ENCODE measurements at regions not wholly inside any gene's neighbourhood (a gene's known extent, or its start where the extent isn't known, plus 50 kb on each side); places are given as distances from the start of the nearest gene placed in this dataset.

DNA sequence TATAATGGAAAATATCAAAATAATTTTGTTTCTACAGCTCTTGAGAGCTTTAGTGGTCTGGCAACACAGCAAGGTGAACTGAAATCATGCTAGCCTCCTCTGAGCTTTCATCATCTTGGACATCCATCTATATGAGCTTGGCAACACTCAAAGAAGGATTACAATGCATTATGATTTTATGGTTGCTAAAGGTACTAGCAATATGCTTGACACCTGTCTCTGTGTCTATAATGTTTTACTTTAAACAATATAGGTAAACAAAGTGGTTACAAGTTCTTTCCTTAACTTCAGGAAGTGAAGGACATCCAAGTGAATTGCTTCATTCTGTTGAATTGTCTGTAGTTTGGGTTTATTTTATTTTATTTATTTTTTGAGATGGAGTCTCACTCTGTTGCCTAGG, 203.7 kb upstream of the RRP15 start (continued):
- TF ChIP-seq, protein P1, sequence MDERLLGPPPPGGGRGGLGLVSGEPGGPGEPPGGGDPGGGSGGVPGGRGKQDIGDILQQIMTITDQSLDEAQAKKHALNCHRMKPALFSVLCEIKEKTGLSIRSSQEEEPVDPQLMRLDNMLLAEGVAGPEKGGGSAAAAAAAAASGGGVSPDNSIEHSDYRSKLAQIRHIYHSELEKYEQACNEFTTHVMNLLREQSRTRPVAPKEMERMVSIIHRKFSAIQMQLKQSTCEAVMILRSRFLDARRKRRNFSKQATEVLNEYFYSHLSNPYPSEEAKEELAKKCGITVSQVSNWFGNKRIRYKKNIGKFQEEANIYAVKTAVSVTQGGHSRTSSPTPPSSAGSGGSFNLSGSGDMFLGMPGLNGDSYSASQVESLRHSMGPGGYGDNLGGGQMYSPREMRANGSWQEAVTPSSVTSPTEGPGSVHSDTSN (CRISPR knock-in tag; IDR thresholded peaks at IDR 0.05; ENCODE audit: low read depth) = no peak
- TF ChIP-seq, protein P1 (tag; conservative IDR thresholded peaks at IDR 0.05; ENCODE audit: low read depth) = no peak
- TF ChIP-seq ZNF24 (IDR thresholded peaks at IDR 0.05) (no peak), ARHGAP35 (IDR thresholded peaks at IDR 0.05; ENCODE audit: partially characterized antibody) (no peak)

DNA sequence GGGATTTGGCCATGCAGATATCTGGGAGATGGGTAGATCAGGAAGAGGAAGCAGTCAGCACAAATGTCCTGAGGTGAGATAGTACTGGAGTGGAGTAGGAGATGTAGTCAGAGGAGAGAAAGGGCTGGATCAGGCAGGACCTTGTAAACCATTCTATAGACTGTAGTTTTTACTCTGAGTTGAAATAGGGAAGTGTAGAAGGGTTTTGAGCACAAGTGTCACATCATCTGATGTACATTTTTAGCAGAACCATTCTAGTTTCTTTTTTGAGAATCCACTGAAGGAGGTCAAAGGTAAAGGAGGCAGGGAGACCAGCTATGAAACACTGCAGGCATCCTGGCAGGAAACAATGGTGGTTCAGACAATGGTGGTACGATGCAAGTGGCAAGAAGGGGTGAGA, 194.6 kb upstream of the RRP15 start:
- in situ Hi-C loops (cut with MboI) = no loop called here
- WGBS (ENCODE audit: insufficient coverage, low coverage, missing lambda C conversion rate) = 4% methylated on average over 1 of the region's 1 CpG
- ChIA-PET CTCF (ENCODE audit: low intra/inter-chr PET ratio) (no interaction called here), POLR2A (no interaction called here)
- H2AFZ ChIP-seq (ENCODE audit: low read depth, low read length) = no peak overlapping the region
- no peaks in the 10 kb centered on the region for H3K79me2 ChIP-seq (ENCODE audit: control insufficient read depth, insufficient read depth, low read length)
- FAIRE-seq (no peak), ATAC-seq (no peak), DNase-seq (ENCODE audit: extremely low read depth in 1 of 4, low spot score in 3 of 4) (no peak)
- H3K36me3 ChIP-seq (ENCODE audit: control insufficient read depth, insufficient read depth, low read length) = no peaks in the 10 kb centered on the region
- no peaks in the 10 kb centered on the region for H4K20me1 ChIP-seq (replicated peaks; ENCODE audit: control insufficient read depth, insufficient read depth, low read length)
- BruUV-seq (replicated peaks) = no TSS peak
- H3K9me3 ChIP-seq (replicated peaks; ENCODE audit: control insufficient read depth, insufficient read depth, low read depth, low read length) = 0 out of 2 replicates have a peak, but pooled peaks cover 3% of the 10 kb centered on the region
- no peaks in the 10 kb centered on the region for H3K27me3 ChIP-seq (ENCODE audit: control insufficient read depth in 2 of 2, insufficient read depth in 2 of 2, low read length in 2 of 2)
- H3K9ac ChIP-seq (ENCODE audit: insufficient read depth in 1 of 2, low read depth in 2 of 2, low read length in 2 of 2) = no peak overlapping the region
- no peaks in the 10 kb centered on the region for H3K9me1 ChIP-seq (ENCODE audit: control insufficient read depth, insufficient read depth, low read length)
- no peak overlapping the region for H3K4me2 ChIP-seq (ENCODE audit: insufficient read depth, low read length)
- no peak overlapping the region for H3K27ac ChIP-seq (ENCODE audit: extremely low read depth, low read depth, low read length)
- no peak overlapping the region for H3K4me3 ChIP-seq
- H3K4me1 ChIP-seq (replicated peaks in 1 of 2; ENCODE audit: control insufficient read depth in 2 of 2, insufficient read depth in 2 of 2, low read length in 2 of 2) = no peaks in the 10 kb centered on the region
- no peak for TF ChIP-seq CHCHD3 (CRISPR knock-in tag; IDR thresholded peaks at IDR 0.05)
- no peak for TF ChIP-seq MEF2D (tag; conservative IDR thresholded peaks at IDR 0.05; ENCODE audit: low read depth)
- TF ChIP-seq ZSCAN32 (CRISPR knock-in tag; IDR thresholded peaks at IDR 0.05) = no peak
- TF ChIP-seq, protein P2, sequence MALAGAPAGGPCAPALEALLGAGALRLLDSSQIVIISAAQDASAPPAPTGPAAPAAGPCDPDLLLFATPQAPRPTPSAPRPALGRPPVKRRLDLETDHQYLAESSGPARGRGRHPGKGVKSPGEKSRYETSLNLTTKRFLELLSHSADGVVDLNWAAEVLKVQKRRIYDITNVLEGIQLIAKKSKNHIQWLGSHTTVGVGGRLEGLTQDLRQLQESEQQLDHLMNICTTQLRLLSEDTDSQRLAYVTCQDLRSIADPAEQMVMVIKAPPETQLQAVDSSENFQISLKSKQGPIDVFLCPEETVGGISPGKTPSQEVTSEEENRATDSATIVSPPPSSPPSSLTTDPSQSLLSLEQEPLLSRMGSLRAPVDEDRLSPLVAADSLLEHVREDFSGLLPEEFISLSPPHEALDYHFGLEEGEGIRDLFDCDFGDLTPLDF (CRISPR knock-in tag; IDR thresholded peaks at IDR 0.05) = no peak
- no peak for TF ChIP-seq ZNF134 (CRISPR knock-in tag; conservative IDR thresholded peaks at IDR 0.05)
- no peak for TF ChIP-seq ZNF212 (CRISPR knock-in tag; IDR thresholded peaks at IDR 0.05)
- TF ChIP-seq ARID2 (IDR thresholded peaks at IDR 0.05) = no peak
- TF ChIP-seq TRIM24 (IDR thresholded peaks at IDR 0.05) = no peak
- TF ChIP-seq TCF7L2 (IDR thresholded peaks at IDR 0.05; ENCODE audit: low read depth, low read length) = no peak
- no peak for TF ChIP-seq KAT7 (CRISPR knock-in tag; IDR thresholded peaks at IDR 0.05; ENCODE audit: borderline replicate concordance)
- no peak for TF ChIP-seq SMARCA5 (IDR thresholded peaks at IDR 0.05)
- TF ChIP-seq, protein P3, sequence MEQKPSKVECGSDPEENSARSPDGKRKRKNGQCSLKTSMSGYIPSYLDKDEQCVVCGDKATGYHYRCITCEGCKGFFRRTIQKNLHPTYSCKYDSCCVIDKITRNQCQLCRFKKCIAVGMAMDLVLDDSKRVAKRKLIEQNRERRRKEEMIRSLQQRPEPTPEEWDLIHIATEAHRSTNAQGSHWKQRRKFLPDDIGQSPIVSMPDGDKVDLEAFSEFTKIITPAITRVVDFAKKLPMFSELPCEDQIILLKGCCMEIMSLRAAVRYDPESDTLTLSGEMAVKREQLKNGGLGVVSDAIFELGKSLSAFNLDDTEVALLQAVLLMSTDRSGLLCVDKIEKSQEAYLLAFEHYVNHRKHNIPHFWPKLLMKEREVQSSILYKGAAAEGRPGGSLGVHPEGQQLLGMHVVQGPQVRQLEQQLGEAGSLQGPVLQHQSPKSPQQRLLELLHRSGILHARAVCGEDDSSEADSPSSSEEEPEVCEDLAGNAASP (IDR thresholded peaks at IDR 0.05) = no peak
- TF ChIP-seq TGIF2 (CRISPR knock-in tag; IDR thresholded peaks at IDR 0.05) = no peak
- TF ChIP-seq, protein P4, sequence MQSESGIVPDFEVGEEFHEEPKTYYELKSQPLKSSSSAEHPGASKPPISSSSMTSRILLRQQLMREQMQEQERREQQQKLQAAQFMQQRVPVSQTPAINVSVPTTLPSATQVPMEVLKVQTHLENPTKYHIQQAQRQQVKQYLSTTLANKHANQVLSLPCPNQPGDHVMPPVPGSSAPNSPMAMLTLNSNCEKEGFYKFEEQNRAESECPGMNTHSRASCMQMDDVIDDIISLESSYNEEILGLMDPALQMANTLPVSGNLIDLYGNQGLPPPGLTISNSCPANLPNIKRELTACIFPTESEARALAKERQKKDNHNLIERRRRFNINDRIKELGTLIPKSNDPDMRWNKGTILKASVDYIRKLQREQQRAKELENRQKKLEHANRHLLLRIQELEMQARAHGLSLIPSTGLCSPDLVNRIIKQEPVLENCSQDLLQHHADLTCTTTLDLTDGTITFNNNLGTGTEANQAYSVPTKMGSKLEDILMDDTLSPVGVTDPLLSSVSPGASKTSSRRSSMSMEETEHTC (IDR thresholded peaks at IDR 0.05) = no peak
- no peak for TF ChIP-seq SMAD2 (IDR thresholded peaks at IDR 0.05; ENCODE audit: low read depth, low read length)
- intact Hi-C loops (cut with micrococcal nuclease) = no loop called here

All from K562 (cell line).